NCI-H1105 treated with DMSO at 0.1 percent for 48 hours (cell line): ENCODE measurements at regions not wholly inside any gene's neighbourhood (a gene's known extent, or its start where the extent isn't known, plus 50 kb on each side); places are given as distances from the start of the nearest gene placed in this dataset.

Experiments
- DNase-seq: peaks from one replicate; lab custom pipeline; 2025; lab: John Stamatoyannopoulos, UW

- no peak for DNase-seq
Observed at GRCh38 chr20:58139849-58140786, 88.3 kb downstream of the ANKRD60 start.

- DNase-seq = no peak
Observed at GRCh38 chr20:58138395-58138794, 90.1 kb downstream of the ANKRD60 start.

GRCh38 chr20:58137651-58138265, 90.7 kb downstream of the ANKRD60 start:
- DNase-seq = no peak

- DNase-seq = no peak
Observed at GRCh38 chr20:58137236-58137635, 91.2 kb downstream of the ANKRD60 start.

GRCh38 chr20:58136149-58136484, 92.3 kb downstream of the ANKRD60 start:
- DNase-seq = no peak

- DNase-seq = peak; percentile 88
Observed at GRCh38 chr20:58135441-58136148, 92.9 kb downstream of the ANKRD60 start.

GRCh38 chr20:58133020-58133808, 95.2 kb downstream of the ANKRD60 start:
- DNase-seq = no peak

GRCh38 chr20:58131551-58132142, 96.8 kb downstream of the ANKRD60 start:
- DNase-seq = peak; percentile 51

- no peak for DNase-seq
Observed at GRCh38 chr20:58131151-58131550, 97.3 kb downstream of the ANKRD60 start.

GRCh38 chr20:58130581-58130980, 97.9 kb downstream of the ANKRD60 start:
- no peak for DNase-seq

GRCh38 chr20:58130156-58130555, 98.3 kb downstream of the ANKRD60 start:
- no peak for DNase-seq

GRCh38 chr20:58129721-58130151, 98.7 kb downstream of the ANKRD60 start:
- DNase-seq = no peak

GRCh38 chr20:58128635-58129625, 99.5 kb downstream of the ANKRD60 start:
- no peak for DNase-seq

- no peak for DNase-seq
Observed at GRCh38 chr20:58127701-58128111, 100.7 kb downstream of the ANKRD60 start.

- DNase-seq = no peak
Observed at GRCh38 chr20:58125726-58126125, 102.7 kb downstream of the ANKRD60 start.

GRCh38 chr20:58117944-58118343, 110.5 kb downstream of the ANKRD60 start:
- no peak for DNase-seq

- DNase-seq = no peak
Observed at GRCh38 chr20:58116505-58116904, 111.9 kb downstream of the ANKRD60 start.

GRCh38 chr20:58113716-58114115, 114.7 kb downstream of the ANKRD60 start:
- DNase-seq = no peak

GRCh38 chr20:58112017-58112781, 116.3 kb downstream of the ANKRD60 start:
- no peak for DNase-seq
